ENCODE measurements at regions not wholly inside any gene's neighbourhood (a gene's known extent, or its start where the extent isn't known, plus 50 kb on each side); places are given as distances from the start of the nearest gene placed in this dataset.

DNA sequence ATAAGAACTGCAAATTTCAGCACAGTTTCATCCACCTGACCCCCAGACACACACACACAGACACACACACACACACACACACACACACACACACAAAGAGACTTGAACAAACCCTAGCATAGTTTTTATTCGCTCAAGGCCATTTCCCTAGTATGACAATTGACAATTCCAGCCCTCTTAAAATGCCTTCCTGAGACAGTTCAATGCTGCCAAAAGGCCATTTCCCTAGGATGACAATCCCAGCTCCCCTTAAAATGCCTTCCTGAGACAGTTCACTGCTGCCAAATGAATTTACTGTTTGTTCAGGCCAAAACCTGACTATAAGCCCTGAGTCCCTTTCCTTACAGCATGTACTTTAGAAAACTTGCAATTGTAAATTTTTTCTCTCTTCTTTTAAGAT lies 259.5 kb upstream of the SLC7A11 start:
- TF ChIP-seq CTCF (IDR thresholded peaks at IDR 0.05; ENCODE audit: low read length), result no peak
- TF ChIP-seq EZH2 (optimal IDR thresholded peaks at IDR 0.05; ENCODE audit: low read depth, low read length), result no peak
- no peak for TF ChIP-seq EZH2phosphoT487 (IDR thresholded peaks at IDR 0.05; ENCODE audit: low read length)
